ENCODE measurements at regions not wholly inside any gene's neighbourhood (a gene's known extent, or its start where the extent isn't known, plus 50 kb on each side); places are given as distances from the start of the nearest gene placed in this dataset.
"Not testable (repeated sequence)": the region's sequence is repeated elsewhere in the genome, so short reads cannot be mapped to it uniquely, and the experiment has no call there.

DNA sequence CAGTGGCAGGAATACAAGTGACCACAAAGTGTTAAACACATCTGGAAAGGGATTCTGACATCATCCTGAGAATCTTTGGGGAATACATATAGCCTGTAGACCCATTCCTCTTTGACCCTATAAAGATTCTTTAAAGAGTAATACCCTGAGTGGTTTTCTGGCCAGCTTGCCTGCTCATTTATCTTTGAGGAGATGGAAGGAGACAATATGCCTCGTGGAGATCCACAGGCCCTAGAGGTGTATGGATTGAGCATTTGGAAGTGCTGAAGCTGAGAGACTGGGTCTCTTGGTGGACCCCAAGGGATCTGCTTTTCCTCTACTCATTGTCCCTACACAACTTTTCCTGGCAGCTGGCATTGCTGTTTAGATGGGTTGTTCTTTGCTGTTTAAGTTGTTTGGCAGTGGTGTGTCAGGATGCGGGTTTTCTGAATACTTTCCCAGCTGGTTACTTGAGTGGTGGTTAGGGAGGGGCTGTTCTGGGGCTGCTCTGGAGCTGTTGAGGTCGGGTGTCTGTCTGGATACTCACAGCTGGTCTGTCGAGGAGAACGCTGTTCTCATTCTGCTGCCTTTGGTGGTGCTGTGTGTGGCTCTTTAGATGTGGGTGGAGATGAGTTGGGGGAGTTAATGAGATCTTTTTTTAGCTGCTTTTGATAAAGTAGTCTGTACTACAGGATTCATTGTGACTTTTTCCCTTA, 50.1 kb upstream of the FAM72C start:
- not testable (repeated sequence) for DNase-seq

Measured in CD4-positive, alpha-beta T cell treated with Interleukin-6 for 4 hours (primary cell).